ENCODE measurements at regions not wholly inside any gene's neighbourhood (a gene's known extent, or its start where the extent isn't known, plus 50 kb on each side); places are given as distances from the start of the nearest gene placed in this dataset.

DNA sequence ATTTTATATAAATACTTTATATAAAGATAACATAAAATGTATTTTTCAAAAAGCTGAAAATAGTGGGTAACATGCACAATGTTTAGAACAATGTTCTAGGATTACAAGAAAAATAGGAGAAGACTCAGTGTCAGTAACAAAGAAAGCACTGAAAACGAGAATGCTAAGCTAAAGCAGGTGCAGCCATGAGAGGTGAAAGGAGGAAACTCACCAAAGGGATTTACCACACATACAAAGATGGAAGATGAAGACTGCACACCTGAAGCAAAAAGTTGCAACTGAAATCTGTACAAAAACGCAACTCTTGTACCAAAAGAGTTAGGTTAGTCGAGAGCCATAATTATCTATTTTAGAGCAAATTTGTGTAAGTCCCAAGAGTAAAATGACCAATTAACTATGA lies 1176.1 kb downstream of the LRFN5 start:
- peaks cover 10% of the 10 kb centered on the region for H3K9me3 Mint-ChIP-seq
- no peaks in the 10 kb centered on the region for H3K36me3 Mint-ChIP-seq
- H3K4me3 Mint-ChIP-seq: no peak overlapping the region
- no peaks in the 10 kb centered on the region for H3K4me1 Mint-ChIP-seq
- H3K27ac Mint-ChIP-seq: no peak overlapping the region
- no peaks in the 10 kb centered on the region for H3K27me3 Mint-ChIP-seq
- no peak for DNase-seq

DNA sequence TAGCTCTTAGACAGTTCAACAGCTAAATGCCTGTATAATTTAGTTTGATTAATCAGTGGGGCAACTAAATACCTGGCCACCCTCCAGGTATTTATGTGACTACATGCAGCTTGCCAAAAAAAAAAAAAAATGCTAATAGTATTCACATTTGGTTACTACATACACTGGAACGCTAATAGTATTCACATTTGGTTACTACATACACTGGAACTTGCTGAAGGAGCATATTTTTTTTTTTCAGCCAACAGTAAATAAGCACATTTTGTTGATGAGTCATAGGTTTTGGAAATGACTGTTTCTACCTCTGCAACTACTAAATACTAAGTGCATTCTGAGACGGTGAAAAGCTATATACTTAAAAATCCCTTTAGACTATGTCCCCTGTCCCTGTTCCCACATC lies 1172.3 kb downstream of the LRFN5 start:
- no peaks in the 10 kb centered on the region for H3K27me3 Mint-ChIP-seq
- H3K36me3 Mint-ChIP-seq: no peaks in the 10 kb centered on the region
- H3K4me1 Mint-ChIP-seq: no peaks in the 10 kb centered on the region
- DNase-seq: no peak
- H3K9me3 Mint-ChIP-seq: peaks cover 10% of the 10 kb centered on the region
- no peak overlapping the region for H3K4me3 Mint-ChIP-seq
- no peak overlapping the region for H3K27ac Mint-ChIP-seq

DNA sequence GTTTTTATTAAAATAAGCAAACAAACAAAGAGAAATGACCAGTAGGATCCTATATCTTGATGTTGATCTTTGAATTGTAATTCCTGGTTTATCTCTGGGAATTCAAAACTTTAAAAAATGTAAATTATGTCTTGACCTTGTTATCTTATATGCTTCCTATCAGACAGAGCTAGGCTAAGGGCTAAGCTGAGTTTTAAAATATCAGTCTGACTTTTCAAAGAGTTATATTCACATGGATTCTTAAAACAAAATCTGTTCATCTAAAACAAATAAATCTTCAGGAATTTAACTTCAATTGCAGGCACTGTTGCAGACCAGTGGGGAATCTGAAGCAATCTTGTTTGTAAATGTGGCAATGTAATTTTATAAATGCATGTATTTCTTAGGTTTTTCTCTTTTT lies 1144.1 kb downstream of the LRFN5 start:
- no peak overlapping the region for H3K4me3 Mint-ChIP-seq
- no peaks in the 10 kb centered on the region for H3K4me1 Mint-ChIP-seq
- no peaks in the 10 kb centered on the region for H3K27me3 Mint-ChIP-seq
- DNase-seq: no peak
- H3K9me3 Mint-ChIP-seq: peaks cover 6% of the 10 kb centered on the region
- no peaks in the 10 kb centered on the region for H3K36me3 Mint-ChIP-seq
- H3K27ac Mint-ChIP-seq: no peak overlapping the region

DNA sequence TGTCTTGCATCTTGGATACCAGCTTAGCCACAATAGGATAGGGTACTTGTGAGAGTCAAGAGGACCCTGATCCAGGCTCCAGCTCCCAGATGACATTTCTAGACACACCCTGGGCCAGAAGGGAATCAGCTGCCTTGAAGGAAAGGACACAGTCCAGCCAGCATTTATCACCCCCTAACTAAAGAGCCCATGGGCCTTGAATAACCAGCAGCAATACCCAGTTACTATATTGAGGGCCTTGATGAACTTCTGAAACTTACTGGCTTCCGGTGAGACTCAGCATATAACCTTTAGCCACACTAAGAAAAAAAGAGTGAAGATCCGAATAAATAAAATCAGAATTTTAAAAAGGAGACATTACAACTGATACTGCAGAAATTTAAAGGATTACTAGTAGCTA lies 1135.4 kb downstream of the LRFN5 start:
- no peaks in the 10 kb centered on the region for H3K36me3 Mint-ChIP-seq
- peaks cover 4% of the 10 kb centered on the region for H3K9me3 Mint-ChIP-seq
- no peak overlapping the region for H3K4me3 Mint-ChIP-seq
- H3K27ac Mint-ChIP-seq: no peak overlapping the region
- no peaks in the 10 kb centered on the region for H3K4me1 Mint-ChIP-seq
- H3K27me3 Mint-ChIP-seq: no peaks in the 10 kb centered on the region
- DNase-seq: no peak

DNA sequence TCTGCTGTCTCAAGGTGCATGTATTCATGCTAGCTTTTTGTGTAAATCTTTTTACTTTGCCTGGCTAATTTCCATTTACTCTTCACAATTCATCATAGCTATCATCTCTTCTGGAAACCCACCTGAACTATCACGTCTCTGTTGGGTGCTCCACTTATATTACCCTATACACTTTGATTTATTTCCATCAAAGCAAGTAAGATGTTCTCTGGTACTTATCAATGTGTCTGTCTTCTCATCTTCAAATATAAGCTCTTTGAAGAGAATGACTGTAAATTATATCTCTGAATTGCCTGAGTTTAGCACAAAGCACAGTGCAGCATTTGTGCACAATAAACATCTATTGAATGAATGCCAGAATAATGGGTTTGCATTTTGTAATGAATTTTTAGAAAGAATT lies 1129.7 kb downstream of the LRFN5 start:
- peaks cover 1% of the 10 kb centered on the region for H3K9me3 Mint-ChIP-seq
- no peaks in the 10 kb centered on the region for H3K4me1 Mint-ChIP-seq
- H3K4me3 Mint-ChIP-seq: no peak overlapping the region
- DNase-seq: no peak
- no peak overlapping the region for H3K27ac Mint-ChIP-seq
- no peaks in the 10 kb centered on the region for H3K36me3 Mint-ChIP-seq
- H3K27me3 Mint-ChIP-seq: no peaks in the 10 kb centered on the region

DNA sequence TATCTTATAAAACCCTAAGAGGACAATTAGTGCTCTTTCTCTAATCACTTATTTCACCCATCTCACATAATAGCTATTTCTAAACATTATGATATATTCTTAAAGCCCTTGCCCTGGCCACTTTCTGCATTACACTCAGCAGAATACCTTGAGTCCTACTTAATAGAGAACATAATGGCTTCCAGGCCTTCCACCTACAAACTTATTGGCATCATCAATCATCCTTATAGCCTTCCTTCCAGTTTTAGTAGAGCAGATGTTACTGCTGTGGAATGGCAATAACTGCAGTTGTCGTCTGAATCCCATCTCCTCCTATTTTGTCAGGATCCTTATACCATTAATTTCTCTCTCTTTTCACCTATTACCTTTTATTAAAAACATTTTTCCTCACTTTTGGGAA lies 1127.4 kb downstream of the LRFN5 start:
- H3K4me3 Mint-ChIP-seq: no peak overlapping the region
- H3K27ac Mint-ChIP-seq: no peak overlapping the region
- no peaks in the 10 kb centered on the region for H3K27me3 Mint-ChIP-seq
- no peaks in the 10 kb centered on the region for H3K4me1 Mint-ChIP-seq
- no peaks in the 10 kb centered on the region for H3K9me3 Mint-ChIP-seq
- DNase-seq: no peak
- no peaks in the 10 kb centered on the region for H3K36me3 Mint-ChIP-seq

DNA sequence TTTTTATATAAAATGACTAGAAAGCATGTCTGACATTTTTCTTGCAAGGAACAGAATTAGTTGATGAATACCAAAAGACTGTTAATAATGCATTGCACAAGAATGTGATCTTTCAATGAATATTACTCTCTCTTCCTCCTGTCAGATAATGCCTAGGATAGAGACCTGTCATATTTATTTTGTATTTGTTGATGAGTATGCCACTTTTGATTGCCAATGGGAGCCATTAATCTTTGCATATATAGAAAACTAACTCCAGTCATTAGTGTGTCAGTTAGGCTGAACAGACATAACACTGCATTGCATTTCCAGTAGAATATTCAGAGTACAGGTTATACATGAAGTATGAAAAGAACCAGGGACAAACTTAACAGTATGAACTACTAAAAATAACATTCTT lies 1125.3 kb downstream of the LRFN5 start:
- Mint-ChIP-seq H3K27ac (no peak overlapping the region), H3K36me3 (no peaks in the 10 kb centered on the region), H3K9me3 (peaks cover 5% of the 10 kb centered on the region), H3K4me1 (no peaks in the 10 kb centered on the region), H3K4me3 (no peak overlapping the region), H3K27me3 (no peaks in the 10 kb centered on the region)
- DNase-seq: no peak

DNA sequence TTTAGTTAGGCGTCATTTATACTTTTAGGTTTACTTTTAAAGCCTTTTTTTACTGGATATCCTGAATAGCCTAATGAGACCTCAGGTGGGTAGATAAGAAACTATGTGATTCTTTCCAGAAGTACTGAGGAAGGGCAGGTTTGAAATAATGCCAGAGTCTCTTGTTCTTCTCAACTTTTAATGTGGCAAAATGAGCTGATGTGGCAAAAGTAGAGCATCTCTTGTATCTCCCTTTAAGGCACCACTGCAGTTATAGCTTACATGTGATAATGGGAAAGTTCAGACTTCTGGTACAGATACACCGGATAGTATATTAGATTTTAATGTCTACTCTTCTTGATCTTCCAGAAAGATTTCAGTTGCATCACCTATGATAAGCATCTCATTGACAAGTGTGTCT lies 1124.8 kb downstream of the LRFN5 start:
- no peak overlapping the region for H3K4me3 Mint-ChIP-seq
- no peaks in the 10 kb centered on the region for H3K27me3 Mint-ChIP-seq
- no peaks in the 10 kb centered on the region for H3K4me1 Mint-ChIP-seq
- DNase-seq: no peak
- H3K36me3 Mint-ChIP-seq: no peaks in the 10 kb centered on the region
- H3K27ac Mint-ChIP-seq: no peak overlapping the region
- H3K9me3 Mint-ChIP-seq: peaks cover 6% of the 10 kb centered on the region

DNA sequence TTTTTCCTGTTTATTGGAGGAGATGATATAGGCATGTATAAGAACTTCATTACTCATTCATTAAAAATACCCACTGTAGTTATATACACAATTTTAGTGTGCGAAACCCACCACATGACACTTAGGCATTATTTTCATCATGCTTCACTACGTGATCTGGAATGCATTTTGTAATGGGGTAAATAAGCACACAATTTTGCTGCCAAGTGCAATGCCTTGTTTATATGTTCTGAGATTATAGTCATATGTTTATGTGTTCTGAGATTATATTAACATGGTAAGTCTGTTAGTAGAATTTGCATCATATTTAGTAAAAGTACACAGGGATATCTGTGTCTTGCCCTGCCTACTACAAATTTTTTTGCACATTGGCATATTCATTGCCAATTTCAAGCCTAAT lies 1123.0 kb downstream of the LRFN5 start:
- Mint-ChIP-seq H3K4me3 (no peak overlapping the region), H3K27ac (no peak overlapping the region), H3K27me3 (no peaks in the 10 kb centered on the region), H3K9me3 (peaks cover 9% of the 10 kb centered on the region), H3K4me1 (no peaks in the 10 kb centered on the region), H3K36me3 (no peaks in the 10 kb centered on the region)
- no peak for DNase-seq

DNA sequence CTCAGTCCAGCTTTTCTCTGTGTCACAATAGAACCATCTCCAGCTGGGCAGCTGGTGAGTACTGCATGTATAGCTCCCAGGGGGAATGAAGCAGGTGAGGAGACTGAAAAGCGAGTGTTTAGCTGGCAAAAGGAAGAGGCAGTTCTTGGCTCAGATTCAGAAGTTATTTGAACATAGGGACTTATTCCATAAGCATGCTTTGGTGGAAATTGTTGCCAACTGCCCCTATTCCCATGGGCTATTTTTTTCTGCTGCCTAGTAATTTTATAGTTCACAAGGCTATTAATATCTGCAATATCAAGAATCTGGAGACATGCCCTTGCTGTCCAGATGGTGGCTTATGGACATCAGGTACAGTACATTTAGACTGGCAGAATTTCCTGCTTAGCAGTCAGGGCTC lies 1112.7 kb downstream of the LRFN5 start:
- H3K9me3 Mint-ChIP-seq: peaks cover 3% of the 10 kb centered on the region
- H3K4me1 Mint-ChIP-seq: no peaks in the 10 kb centered on the region

DNA sequence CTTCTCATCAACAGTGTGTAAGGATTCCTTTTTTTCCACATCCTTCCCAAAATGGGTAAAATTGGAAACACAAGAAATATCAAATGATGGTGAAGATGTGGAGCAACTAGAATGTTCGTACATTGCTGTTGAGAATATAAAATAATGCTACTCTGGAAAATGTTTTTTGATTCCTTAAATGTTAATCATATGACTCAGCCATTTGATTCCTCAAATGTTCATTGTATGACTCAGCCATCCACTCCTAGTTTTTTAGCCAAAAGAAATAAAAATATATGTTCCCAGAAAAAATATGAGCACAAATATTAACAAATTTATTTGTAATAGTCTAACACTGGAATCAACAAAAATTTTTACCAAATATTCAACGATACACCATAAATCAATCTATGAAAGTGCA lies 1108.6 kb downstream of the LRFN5 start:
- Mint-ChIP-seq H3K9me3 (peaks cover 3% of the 10 kb centered on the region), H3K27ac (no peak overlapping the region), H3K4me3 (no peak overlapping the region), H3K27me3 (no peaks in the 10 kb centered on the region), H3K36me3 (no peaks in the 10 kb centered on the region), H3K4me1 (no peaks in the 10 kb centered on the region)
- no peak for DNase-seq

More for the DNA sequence above, 1112.7 kb downstream of the LRFN5 start:
- no peak overlapping the region for H3K27ac Mint-ChIP-seq
- H3K4me3 Mint-ChIP-seq: no peak overlapping the region
- no peaks in the 10 kb centered on the region for H3K27me3 Mint-ChIP-seq
- H3K36me3 Mint-ChIP-seq: no peaks in the 10 kb centered on the region
- DNase-seq: no peak

DNA sequence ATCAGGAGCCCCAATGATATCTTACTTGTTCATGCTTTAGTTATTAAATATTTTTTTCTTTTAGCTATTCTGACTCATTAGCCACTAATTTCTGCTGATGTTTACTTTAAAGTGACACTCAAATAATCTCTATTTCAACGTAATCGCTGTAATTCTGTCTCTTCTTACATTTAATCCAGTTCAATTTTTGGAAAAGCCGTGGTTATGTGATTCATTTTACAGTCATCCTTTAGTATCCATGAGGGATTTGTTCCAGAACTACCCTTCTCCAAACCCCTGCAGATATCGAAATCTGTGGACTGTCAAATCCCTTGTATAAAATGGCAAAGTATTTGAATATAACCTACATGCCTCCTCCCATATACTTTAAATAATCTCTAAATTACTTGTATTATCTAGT lies 1103.4 kb downstream of the LRFN5 start:
- Mint-ChIP-seq H3K36me3 (no peaks in the 10 kb centered on the region), H3K27me3 (no peaks in the 10 kb centered on the region), H3K9me3 (no peaks in the 10 kb centered on the region), H3K4me1 (no peaks in the 10 kb centered on the region), H3K4me3 (no peak overlapping the region), H3K27ac (no peak overlapping the region)
- DNase-seq: no peak

DNA sequence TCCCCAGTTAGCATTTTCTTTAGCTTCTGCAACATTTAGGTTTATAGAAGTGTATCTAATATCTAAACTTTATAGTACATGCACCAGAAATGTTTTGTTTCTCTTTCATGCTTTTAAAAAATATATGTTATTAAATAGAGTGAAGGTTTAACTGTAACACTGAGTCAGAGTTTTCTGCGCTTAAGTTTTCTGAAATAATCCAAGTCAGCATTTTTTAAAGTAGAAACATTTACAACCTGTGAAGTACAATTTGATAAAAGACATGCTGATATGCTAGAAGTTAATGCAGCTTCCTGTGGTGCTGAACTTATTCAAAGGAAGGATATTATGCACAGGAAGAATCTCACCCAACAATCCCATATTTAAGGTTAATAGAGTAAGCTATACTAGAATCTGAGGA lies 1096.8 kb downstream of the LRFN5 start:
- Mint-ChIP-seq H3K9me3 (no peaks in the 10 kb centered on the region), H3K4me1 (no peaks in the 10 kb centered on the region), H3K27me3 (no peaks in the 10 kb centered on the region), H3K4me3 (no peak overlapping the region), H3K27ac (no peak overlapping the region), H3K36me3 (no peaks in the 10 kb centered on the region)
- no peak for DNase-seq

DNA sequence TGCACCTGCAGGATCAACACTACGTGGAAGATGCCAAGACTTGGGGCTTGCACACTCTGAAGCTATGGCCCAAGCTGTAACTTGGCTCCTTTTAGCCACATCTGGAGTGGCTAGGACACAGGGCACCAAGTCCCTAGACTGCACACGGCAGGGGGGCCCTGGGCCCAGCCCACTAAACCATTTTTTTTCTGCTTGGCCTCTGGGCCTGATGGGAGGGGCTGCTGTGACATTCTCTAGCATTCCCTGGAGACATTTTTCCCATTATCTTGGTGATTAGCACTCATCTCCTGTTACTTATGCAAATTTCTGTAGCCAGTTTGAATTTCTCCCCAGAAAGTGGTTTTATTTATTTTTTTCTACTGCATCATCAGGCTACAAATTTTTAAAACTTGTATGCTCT lies 1080.7 kb downstream of the LRFN5 start:
- Mint-ChIP-seq H3K27me3 (no peaks in the 10 kb centered on the region), H3K27ac (no peak overlapping the region), H3K9me3 (no peaks in the 10 kb centered on the region), H3K4me3 (no peak overlapping the region), H3K36me3 (no peaks in the 10 kb centered on the region), H3K4me1 (no peaks in the 10 kb centered on the region)
- no peak for DNase-seq

DNA sequence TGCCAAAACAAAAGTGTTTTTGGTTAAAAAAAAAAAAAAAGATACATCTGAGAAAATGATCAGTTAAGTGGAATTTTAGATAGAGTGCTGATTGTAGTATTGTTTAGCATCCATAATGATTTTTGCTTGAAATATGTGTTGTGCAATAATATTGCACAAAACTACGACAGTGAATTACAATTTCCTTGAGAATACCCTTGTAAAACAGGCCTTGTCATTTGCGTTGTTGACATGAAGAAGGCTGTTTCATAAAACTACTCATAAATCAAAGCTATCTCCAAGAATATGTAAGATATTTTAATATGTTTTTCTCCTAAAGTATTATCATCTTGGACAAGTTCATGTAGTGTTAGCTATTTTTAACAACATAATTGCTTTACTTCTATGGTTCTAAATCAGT lies 1077.0 kb downstream of the LRFN5 start:
- H3K36me3 Mint-ChIP-seq: no peaks in the 10 kb centered on the region
- H3K27me3 Mint-ChIP-seq: no peaks in the 10 kb centered on the region
- no peak overlapping the region for H3K27ac Mint-ChIP-seq
- H3K9me3 Mint-ChIP-seq: no peaks in the 10 kb centered on the region
- no peak for DNase-seq
- no peak overlapping the region for H3K4me3 Mint-ChIP-seq
- H3K4me1 Mint-ChIP-seq: no peaks in the 10 kb centered on the region

DNA sequence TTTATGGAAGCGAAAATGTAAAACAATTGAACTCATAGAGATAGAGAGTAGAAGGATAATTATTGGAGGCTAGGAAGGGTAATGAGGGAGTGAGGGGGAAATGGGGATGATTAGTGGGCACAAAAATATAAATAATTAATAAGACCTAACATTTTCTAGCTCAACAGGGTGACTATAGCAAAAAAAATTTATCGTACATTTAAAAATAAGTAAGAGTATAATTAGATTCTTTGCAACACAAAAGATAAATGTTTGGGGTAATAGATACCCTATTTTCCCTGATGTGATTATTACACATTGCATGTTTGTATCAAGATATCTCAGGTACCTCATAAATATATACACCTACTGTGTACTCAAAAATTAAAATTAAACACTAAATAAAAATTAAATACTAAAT lies 1070.0 kb downstream of the LRFN5 start:
- no peaks in the 10 kb centered on the region for H3K36me3 Mint-ChIP-seq
- no peak for DNase-seq
- H3K9me3 Mint-ChIP-seq: peaks cover 10% of the 10 kb centered on the region
- H3K27me3 Mint-ChIP-seq: no peaks in the 10 kb centered on the region
- no peak overlapping the region for H3K4me3 Mint-ChIP-seq
- H3K27ac Mint-ChIP-seq: no peak overlapping the region
- no peaks in the 10 kb centered on the region for H3K4me1 Mint-ChIP-seq

DNA sequence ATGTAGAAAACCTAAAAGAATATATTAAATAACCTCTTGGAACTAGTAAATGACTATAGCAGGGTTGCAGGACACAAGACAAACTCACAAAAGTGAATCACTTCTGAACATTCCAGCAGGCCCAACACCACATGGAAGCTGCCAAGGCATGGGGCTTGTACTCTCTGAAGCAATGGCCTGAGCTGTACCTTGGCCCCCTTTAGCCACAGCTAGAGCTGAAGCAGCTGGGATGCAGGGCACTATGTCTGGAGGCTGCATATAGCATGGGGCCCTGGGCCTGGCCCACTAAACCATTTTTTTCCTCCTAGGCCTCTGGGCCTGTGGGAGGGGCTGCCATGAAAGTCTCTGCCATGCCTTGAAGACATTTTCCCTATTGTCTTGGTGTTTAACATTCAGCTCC lies 1067.3 kb downstream of the LRFN5 start:
- Mint-ChIP-seq H3K27ac (no peak overlapping the region), H3K27me3 (no peaks in the 10 kb centered on the region), H3K9me3 (peaks cover 10% of the 10 kb centered on the region), H3K4me1 (no peaks in the 10 kb centered on the region), H3K4me3 (no peak overlapping the region), H3K36me3 (no peaks in the 10 kb centered on the region)
- DNase-seq: no peak
